Stomach (tissue), 8 donors: ENCODE measurements at regions not wholly inside any gene's neighbourhood (a gene's known extent, or its start where the extent isn't known, plus 50 kb on each side); places are given as distances from the start of the nearest gene placed in this dataset.

Experiments used
- DNase-seq, 2 donors: peaks; one replicate each; pipeline versions ENCODE4 v3.0.0 to v3.0.0-alpha.2; 2013 to 2019
- H3K27ac ChIP-seq, 5 donors: fragments of 200-600 bp in 4 of 5; sonication (generic) in 4 of 5; one replicate each; pipeline ENCODE4 v1.5.1; 2013 to 2019; ENCODE audit warnings: mild to moderate bottlenecking in 1 of 5, moderate library complexity in 1 of 5
- H3K27me3 ChIP-seq, 3 donors: fragments of 200-600 bp; sonication (generic); one replicate each; pipeline ENCODE4 v1.5.1; 2017 to 2019; ENCODE audit warnings: mixed run types in 1 of 3
- H3K36me3 ChIP-seq, 4 donors: fragments of 200-600 bp; sonication (generic); 1 replicate in 3 of 4; 2 replicates in 1 of 4; pipeline ENCODE4 v1.5.1; 2016 to 2019
- H3K4me1 ChIP-seq, 4 donors: fragments of 200-600 bp; sonication (generic); one replicate each; pipeline ENCODE4 v1.5.1; 2016 to 2019
- H3K4me3 ChIP-seq, 4 donors: fragments of 200-600 bp; sonication (generic) in 3 of 4; one replicate each; pipeline ENCODE4 v1.5.1; 2016 to 2019; ENCODE audit warnings: mild to moderate bottlenecking in 1 of 4
- H3K9me3 ChIP-seq, 4 donors: fragments of 200-600 bp; sonication (generic); one replicate each; pipeline ENCODE4 v1.5.1; 2016 to 2019
- EP300 ChIP-seq: sonication (generic); formaldehyde crosslinking; IDR thresholded peaks from one replicate; pipeline ENCODE4 v1.6.1; 2017; ENCODE audit warnings: antibody characterized with exemption
- POLR2A ChIP-seq, 4 donors: fragments of 450-650 bp; IDR thresholded peaks; one replicate each; pipeline ENCODE4 v1.6.1; 2016; ENCODE audit warnings: antibody characterized with exemption in 4 of 4, control low read depth in 2 of 4, mild to moderate bottlenecking in 1 of 4, moderate library complexity in 1 of 4
- POLR2AphosphoS5 ChIP-seq, 3 donors: sonication (generic); formaldehyde crosslinking; IDR thresholded peaks; one replicate each; pipeline ENCODE4 v1.6.1; 2016; ENCODE audit warnings: antibody characterized with exemption in 3 of 3
- WGBS, 5 donors: extraction: QIAGEN DNeasy Blood & Tissue Kit in 3 of 5; methylation state at CpG; one replicate each; pipeline versions ENCODE4 v1.1.5 to v1.1.7; 2013 to 2018; 5-methylcytosine and 5-hydroxymethylcytosine counted together
- intact Hi-C: fragments of 100-400 bp; cut with DNase I; formaldehyde crosslinking; loops from one replicate; pipeline ENCODE4 v1.15.1; 2023; ENCODE audit warnings: low total_unique reads
- TF ChIP-seq, protein P1 (sequence below), 7 experiments: fragments of 450-650 bp in 4 of 7; fragments of 200-600 bp in 3 of 7; sonication (generic) in 3 of 7; IDR thresholded peaks; one replicate each; pipeline ENCODE4 v1.5.1; 2016 to 2019; ENCODE audit warnings: antibody characterized with exemption in 7 of 7, control low read depth in 2 of 7, mild to moderate bottlenecking in 1 of 7
- donor health status: healthy with polysubstance abuse.
- donor health status: Bipolar disorder and iron deficiency.
- donor health status: healthy.

GRCh38 chr7:45985902-45986301 is 64.8 kb upstream of the IGFBP3 start:
- no peak for TF ChIP-seq POLR2A (IDR thresholded peaks at IDR 0.05)
- TF ChIP-seq EP300: no peak
- TF ChIP-seq, protein P1, sequence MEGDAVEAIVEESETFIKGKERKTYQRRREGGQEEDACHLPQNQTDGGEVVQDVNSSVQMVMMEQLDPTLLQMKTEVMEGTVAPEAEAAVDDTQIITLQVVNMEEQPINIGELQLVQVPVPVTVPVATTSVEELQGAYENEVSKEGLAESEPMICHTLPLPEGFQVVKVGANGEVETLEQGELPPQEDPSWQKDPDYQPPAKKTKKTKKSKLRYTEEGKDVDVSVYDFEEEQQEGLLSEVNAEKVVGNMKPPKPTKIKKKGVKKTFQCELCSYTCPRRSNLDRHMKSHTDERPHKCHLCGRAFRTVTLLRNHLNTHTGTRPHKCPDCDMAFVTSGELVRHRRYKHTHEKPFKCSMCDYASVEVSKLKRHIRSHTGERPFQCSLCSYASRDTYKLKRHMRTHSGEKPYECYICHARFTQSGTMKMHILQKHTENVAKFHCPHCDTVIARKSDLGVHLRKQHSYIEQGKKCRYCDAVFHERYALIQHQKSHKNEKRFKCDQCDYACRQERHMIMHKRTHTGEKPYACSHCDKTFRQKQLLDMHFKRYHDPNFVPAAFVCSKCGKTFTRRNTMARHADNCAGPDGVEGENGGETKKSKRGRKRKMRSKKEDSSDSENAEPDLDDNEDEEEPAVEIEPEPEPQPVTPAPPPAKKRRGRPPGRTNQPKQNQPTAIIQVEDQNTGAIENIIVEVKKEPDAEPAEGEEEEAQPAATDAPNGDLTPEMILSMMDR (IDR thresholded peaks at IDR 0.05): no peak
- TF ChIP-seq POLR2AphosphoS5 (IDR thresholded peaks at IDR 0.05): no peak
- intact Hi-C loops: no loop called here
- no peak for DNase-seq
- Histone ChIP-seq H3K27me3 (no peaks in the 10 kb centered on the region), H3K36me3 (no peaks in the 10 kb centered on the region), H3K27ac (no peak overlapping the region), H3K4me3 (no peak overlapping the region), H3K9me3 (peaks cover 0 to 8% (median 0%) of the 10 kb centered on the region in 4 donors), H3K4me1 (no peaks in the 10 kb centered on the region)
- 46 to 67% (median 62%) methylated on average over 4 of the region's 4 CpGs for WGBS, 5 donors

DNA sequence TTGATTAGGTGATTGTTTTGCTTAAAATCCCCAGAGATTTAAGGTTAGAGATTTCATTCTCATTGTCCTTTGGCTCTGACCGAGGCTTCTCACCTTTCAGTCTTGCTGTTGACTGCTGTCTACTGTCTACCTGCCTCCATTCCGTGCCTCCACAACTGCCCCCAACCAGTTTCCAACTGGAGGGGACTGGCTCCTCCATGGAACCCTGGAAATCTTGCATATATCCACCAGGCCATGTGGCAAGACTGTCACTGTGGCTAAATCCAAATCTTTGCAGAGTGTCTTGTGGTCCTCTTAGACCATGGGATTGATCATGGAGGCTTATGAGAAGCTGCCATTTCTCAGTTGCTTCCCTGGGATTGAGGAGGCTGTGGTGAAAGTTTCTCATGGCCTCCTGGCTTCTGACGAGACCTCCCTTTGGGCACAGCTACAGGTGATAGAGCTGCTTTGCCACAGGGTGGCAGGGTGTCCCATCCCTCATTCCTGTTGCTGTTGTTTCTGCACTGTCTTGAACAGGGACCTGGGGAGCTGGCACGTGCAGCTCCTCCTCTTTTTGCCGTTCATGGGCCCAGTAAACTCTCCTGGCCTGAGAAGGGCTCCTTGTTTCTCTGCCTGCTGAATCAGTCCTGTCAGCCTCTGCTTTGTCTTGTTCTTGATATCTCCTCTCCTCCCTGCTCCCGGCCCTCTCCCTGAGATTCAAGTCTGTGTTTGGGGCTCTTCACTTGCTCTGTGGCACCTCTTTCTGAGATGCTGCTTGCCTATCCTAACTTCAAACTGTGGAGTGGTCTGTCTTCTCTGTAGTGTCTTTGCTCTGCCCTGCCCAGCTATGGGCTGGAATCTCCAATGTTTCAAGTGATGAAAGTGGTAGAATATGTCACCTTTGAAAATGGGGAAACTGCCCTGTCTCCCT is 63.6 kb upstream of the IGFBP3 start:
- H3K4me1 ChIP-seq: no peaks in the 10 kb centered on the region
- peaks cover 0 to 8% (median 0%) of the 10 kb centered on the region in 4 donors for H3K9me3 ChIP-seq
- H3K27me3 ChIP-seq: no peaks in the 10 kb centered on the region
- TF ChIP-seq POLR2A (IDR thresholded peaks at IDR 0.05) (no peak), POLR2AphosphoS5 (IDR thresholded peaks at IDR 0.05) (no peak), EP300 (no peak)
- TF ChIP-seq, protein P1 (IDR thresholded peaks at IDR 0.05): no peak
- H3K4me3 ChIP-seq: no peak overlapping the region
- WGBS, 5 donors: 53 to 75% (median 69%) methylated on average over 6 of the region's 6 CpGs
- no peak for DNase-seq
- intact Hi-C loops: no loop called here
- no peaks in the 10 kb centered on the region for H3K36me3 ChIP-seq
- H3K27ac ChIP-seq: no peak overlapping the region

DNA sequence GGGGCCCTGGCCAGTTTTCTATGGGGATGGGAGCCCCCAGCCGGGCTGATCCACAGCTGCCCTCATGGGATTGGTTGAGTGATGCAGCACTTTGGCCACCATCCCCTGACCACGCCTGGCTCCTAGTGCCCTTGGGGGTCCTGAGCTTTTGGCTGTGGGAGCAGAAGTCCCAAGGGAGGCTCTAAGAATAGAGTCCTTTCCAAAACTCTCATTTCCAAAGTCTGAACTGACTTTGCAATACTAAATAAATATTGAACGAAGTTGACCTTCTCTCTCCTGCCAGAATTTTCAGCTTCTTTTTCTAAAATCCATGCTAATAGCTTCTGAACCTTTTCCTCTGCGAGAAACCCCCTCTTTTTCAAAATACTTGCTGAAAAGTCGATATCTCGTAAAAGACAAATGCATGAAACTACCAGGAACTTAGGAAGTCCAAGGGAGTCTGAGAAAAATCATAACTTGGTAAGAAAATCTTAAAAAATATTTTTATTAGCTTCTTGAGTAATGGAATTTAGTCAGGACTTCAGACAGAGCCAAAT is 62.7 kb upstream of the IGFBP3 start:
- Histone ChIP-seq H3K9me3 (peaks cover 0 to 8% (median 0%) of the 10 kb centered on the region in 4 donors), H3K4me3 (no peak overlapping the region), H3K27me3 (no peaks in the 10 kb centered on the region), H3K4me1 (peaks cover 0 to 3% (median 2%) of the 10 kb centered on the region in 4 donors), H3K27ac (no peak overlapping the region), H3K36me3 (no peaks in the 10 kb centered on the region)
- intact Hi-C loops: no loop called here
- DNase-seq: no peak
- WGBS, 5 donors: 59 to 73% (median 64%) methylated on average over 6 of the region's 6 CpGs
- no peak for TF ChIP-seq POLR2AphosphoS5 (IDR thresholded peaks at IDR 0.05)
- TF ChIP-seq, protein P1 (IDR thresholded peaks at IDR 0.05): no peak
- no peak for TF ChIP-seq POLR2A (IDR thresholded peaks at IDR 0.05)
- no peak for TF ChIP-seq EP300

GRCh38 chr7:45982907-45983719 is 62.0 kb upstream of the IGFBP3 start:
- no peaks in the 10 kb centered on the region for H3K27me3 ChIP-seq
- peaks cover 2 to 9% (median 8%) of the 10 kb centered on the region in 4 donors for H3K4me1 ChIP-seq
- TF ChIP-seq, protein P1 (IDR thresholded peaks at IDR 0.05): no peak
- TF ChIP-seq POLR2AphosphoS5 (IDR thresholded peaks at IDR 0.05) (no peak), EP300 (no peak)
- H3K27ac ChIP-seq: no peak overlapping the region
- no peaks in the 10 kb centered on the region for H3K36me3 ChIP-seq
- intact Hi-C loops: no loop called here
- DNase-seq: no peak
- peaks cover 0 to 8% (median 0%) of the 10 kb centered on the region in 4 donors for H3K9me3 ChIP-seq
- 63 to 82% (median 75%) methylated on average over 8 to 11 of the region's 11 CpGs for WGBS, 5 donors
- H3K4me3 ChIP-seq: no peak overlapping the region
